ENCODE measurements at regions not wholly inside any gene's neighbourhood (a gene's known extent, or its start where the extent isn't known, plus 50 kb on each side); places are given as distances from the start of the nearest gene placed in this dataset.

GRCh38 chr5:156170351-156170961 is 156.5 kb upstream of the SGCD start:
- no peak for TF ChIP-seq MAX (IDR thresholded peaks at IDR 0.05)
- no peak for TF ChIP-seq TAF1 (conservative IDR thresholded peaks at IDR 0.05)
- no peak for TF ChIP-seq CTCF (IDR thresholded peaks at IDR 0.05; ENCODE audit: low read depth, low read length, missing input control)
- no peak for TF ChIP-seq GABPA (IDR thresholded peaks at IDR 0.05 in 1 of 2, conservative IDR thresholded peaks at IDR 0.05 in 1 of 2)
- no peak for TF ChIP-seq JUND (IDR thresholded peaks at IDR 0.05)
- no peak for TF ChIP-seq ATF3 (IDR thresholded peaks at IDR 0.05)
- no peak for TF ChIP-seq YY1 (IDR thresholded peaks at IDR 0.05)
- no peak for TF ChIP-seq REST (IDR thresholded peaks at IDR 0.05)
- TF ChIP-seq RAD21 (IDR thresholded peaks at IDR 0.05), result no peak
- no peak for TF ChIP-seq HNF4A (conservative IDR thresholded peaks at IDR 0.05)

Data from liver (tissue), 3 donors.